GM12874 (cell line): ENCODE measurements at regions not wholly inside any gene's neighbourhood (a gene's known extent, or its start where the extent isn't known, plus 50 kb on each side); places are given as distances from the start of the nearest gene placed in this dataset.

Experiments used
- TF ChIP-seq, protein P1 (sequence below): IDR thresholded peaks from 2 replicates; pipeline ENCODE4 v1.5.1; 2011; ENCODE audit warnings: low read depth, mild to moderate bottlenecking, control low read depth, low read length, moderate library complexity; ENCODE audit not compliant: insufficient read depth

GRCh38 chr10:131579251-131580071, 267.9 kb upstream of the TCERG1L start:
- TF ChIP-seq, protein P1, sequence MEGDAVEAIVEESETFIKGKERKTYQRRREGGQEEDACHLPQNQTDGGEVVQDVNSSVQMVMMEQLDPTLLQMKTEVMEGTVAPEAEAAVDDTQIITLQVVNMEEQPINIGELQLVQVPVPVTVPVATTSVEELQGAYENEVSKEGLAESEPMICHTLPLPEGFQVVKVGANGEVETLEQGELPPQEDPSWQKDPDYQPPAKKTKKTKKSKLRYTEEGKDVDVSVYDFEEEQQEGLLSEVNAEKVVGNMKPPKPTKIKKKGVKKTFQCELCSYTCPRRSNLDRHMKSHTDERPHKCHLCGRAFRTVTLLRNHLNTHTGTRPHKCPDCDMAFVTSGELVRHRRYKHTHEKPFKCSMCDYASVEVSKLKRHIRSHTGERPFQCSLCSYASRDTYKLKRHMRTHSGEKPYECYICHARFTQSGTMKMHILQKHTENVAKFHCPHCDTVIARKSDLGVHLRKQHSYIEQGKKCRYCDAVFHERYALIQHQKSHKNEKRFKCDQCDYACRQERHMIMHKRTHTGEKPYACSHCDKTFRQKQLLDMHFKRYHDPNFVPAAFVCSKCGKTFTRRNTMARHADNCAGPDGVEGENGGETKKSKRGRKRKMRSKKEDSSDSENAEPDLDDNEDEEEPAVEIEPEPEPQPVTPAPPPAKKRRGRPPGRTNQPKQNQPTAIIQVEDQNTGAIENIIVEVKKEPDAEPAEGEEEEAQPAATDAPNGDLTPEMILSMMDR: no peak

- TF ChIP-seq, protein P1: no peak
Observed at GRCh38 chr10:131580076-131580652, 268.6 kb upstream of the TCERG1L start.

- TF ChIP-seq, protein P1: no peak
Observed at GRCh38 chr10:131580674-131581073, 269.2 kb upstream of the TCERG1L start.

DNA sequence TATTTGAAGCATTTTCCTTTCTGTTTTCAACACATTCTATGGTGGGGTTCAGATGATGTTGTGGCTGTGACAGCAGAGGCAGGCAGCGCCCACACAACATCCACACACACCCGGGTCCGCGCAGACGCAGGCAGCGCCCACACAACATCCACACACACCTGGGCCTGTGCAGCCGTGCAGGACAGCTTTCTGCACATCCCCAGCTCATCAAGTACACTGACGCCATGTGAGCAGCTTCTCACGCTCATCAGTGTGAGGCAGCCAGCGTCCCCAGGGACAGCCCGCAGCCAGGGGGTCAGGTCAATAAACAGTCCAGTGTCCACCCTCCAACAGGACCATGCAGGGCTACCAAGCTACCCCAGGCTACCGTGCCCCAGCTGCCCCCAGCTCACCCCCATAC, 272.8 kb upstream of the TCERG1L start:
- TF ChIP-seq, protein P1: no peak

- TF ChIP-seq, protein P1: no peak
Observed at GRCh38 chr10:131585761-131586160, 274.2 kb upstream of the TCERG1L start.

DNA sequence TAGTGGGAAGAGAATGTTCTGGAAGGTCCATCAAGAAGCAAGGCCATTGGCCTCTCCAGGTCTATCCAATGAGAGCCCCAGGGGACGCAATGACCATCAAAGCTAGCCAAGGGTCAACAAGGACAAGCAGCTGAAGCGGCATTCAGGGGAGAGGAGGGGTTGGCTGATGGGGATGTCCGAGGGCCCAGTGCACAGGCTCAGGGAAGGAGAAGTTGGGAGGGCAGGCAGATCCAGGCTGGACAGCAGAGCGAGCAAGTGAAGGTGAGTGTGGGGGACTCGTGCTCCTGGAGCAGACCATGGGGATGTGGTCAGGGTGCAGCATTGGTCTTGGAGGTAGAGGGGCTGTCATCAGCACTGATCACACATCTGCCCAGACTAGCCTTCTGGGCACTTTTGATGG, 275.4 kb upstream of the TCERG1L start:
- TF ChIP-seq, protein P1: no peak

GRCh38 chr10:131587976-131588680, 276.6 kb upstream of the TCERG1L start:
- TF ChIP-seq, protein P1: no peak
